Peyer's patch (tissue), 4 donors: ENCODE measurements at regions not wholly inside any gene's neighbourhood (a gene's known extent, or its start where the extent isn't known, plus 50 kb on each side); places are given as distances from the start of the nearest gene placed in this dataset.

ENCODE experiments used
- DNase-seq, 3 donors: peaks; one replicate each; pipeline ENCODE4 v3.0.0-alpha.2; 2017 to 2019
- H3K27ac ChIP-seq, 4 donors: fragments of 200-600 bp; sonication (generic); one replicate each; pipeline ENCODE4 v1.5.1; 2016 to 2019
- H3K27me3 ChIP-seq, 2 donors: fragments of 200-600 bp; sonication (generic); one replicate each; pipeline ENCODE4 v1.5.1; 2019
- H3K36me3 ChIP-seq, 3 donors: fragments of 200-600 bp; sonication (generic); one replicate each; pipeline ENCODE4 v1.5.1; 2016 to 2019
- H3K4me1 ChIP-seq, 4 donors: fragments of 200-600 bp; sonication (generic); one replicate each; pipeline ENCODE4 v1.5.1; 2016 to 2019
- H3K4me3 ChIP-seq, 4 donors: fragments of 200-600 bp; sonication (generic); 1 replicate in 3 of 4; 2 replicates in 1 of 4; pipeline ENCODE4 v1.5.1; 2016 to 2019; ENCODE audit warnings: mild to moderate bottlenecking in 1 of 4
- H3K9me3 ChIP-seq, 4 donors: fragments of 200-600 bp; sonication (generic); one replicate each; pipeline ENCODE4 v1.5.1; 2016 to 2019; ENCODE audit warnings: mild to moderate bottlenecking in 1 of 4
- CTCF ChIP-seq, 6 experiments: fragments of 450-650 bp in 4 of 6; fragments of 200-600 bp in 2 of 6; sonication (generic) in 1 of 6; IDR thresholded peaks; one replicate each; pipeline ENCODE4 v1.5.1; 2017 to 2019; ENCODE audit warnings: antibody characterized with exemption in 6 of 6, mild to moderate bottlenecking in 3 of 6, moderate library complexity in 1 of 6
- POLR2A ChIP-seq, 2 donors: fragments of 450-650 bp; IDR thresholded peaks; one replicate each; pipeline ENCODE4 v1.5.1; 2017; ENCODE audit warnings: antibody characterized with exemption in 2 of 2, mild to moderate bottlenecking in 2 of 2, moderate library complexity in 2 of 2

GRCh38 chr10:106043863-106044262, 1120.6 kb downstream of the SORCS1 start:
- Histone ChIP-seq H3K27ac (no peak overlapping the region), H3K36me3 (no peaks in the 10 kb centered on the region), H3K4me3 (no peak overlapping the region), H3K27me3 (no peaks in the 10 kb centered on the region), H3K9me3 (no peaks in the 10 kb centered on the region), H3K4me1 (no peaks in the 10 kb centered on the region)
- DNase-seq = no peak
- TF ChIP-seq CTCF (IDR thresholded peaks at IDR 0.05) = no peak
- TF ChIP-seq POLR2A (IDR thresholded peaks at IDR 0.05) = no peak

GRCh38 chr10:106038246-106038645, 1126.3 kb downstream of the SORCS1 start:
- Histone ChIP-seq H3K27ac (no peak overlapping the region), H3K4me1 (no peaks in the 10 kb centered on the region), H3K9me3 (no peaks in the 10 kb centered on the region), H3K4me3 (no peak overlapping the region), H3K36me3 (no peaks in the 10 kb centered on the region), H3K27me3 (no peaks in the 10 kb centered on the region)
- DNase-seq = no peak
- TF ChIP-seq CTCF (IDR thresholded peaks at IDR 0.05) = no peak
- TF ChIP-seq POLR2A (IDR thresholded peaks at IDR 0.05) = no peak

- DNase-seq = no peak
- Histone ChIP-seq H3K27me3 (no peaks in the 10 kb centered on the region), H3K4me3 (no peak overlapping the region), H3K36me3 (no peaks in the 10 kb centered on the region), H3K9me3 (no peaks in the 10 kb centered on the region), H3K4me1 (no peaks in the 10 kb centered on the region), H3K27ac (no peak overlapping the region)
- TF ChIP-seq CTCF (IDR thresholded peaks at IDR 0.05) (no peak), POLR2A (IDR thresholded peaks at IDR 0.05) (no peak)
These were observed 1131.4 kb downstream of the SORCS1 start for GRCh38 chr10:106033065-106033464.

GRCh38 chr10:106032450-106033002, 1132.0 kb downstream of the SORCS1 start:
- Histone ChIP-seq H3K9me3 (no peaks in the 10 kb centered on the region), H3K4me1 (no peaks in the 10 kb centered on the region), H3K27me3 (no peaks in the 10 kb centered on the region), H3K4me3 (no peak overlapping the region), H3K27ac (no peak overlapping the region), H3K36me3 (no peaks in the 10 kb centered on the region)
- no peak for DNase-seq
- no peak for TF ChIP-seq CTCF (IDR thresholded peaks at IDR 0.05)

- Histone ChIP-seq H3K36me3 (no peaks in the 10 kb centered on the region), H3K9me3 (no peaks in the 10 kb centered on the region), H3K27me3 (no peaks in the 10 kb centered on the region), H3K4me1 (no peaks in the 10 kb centered on the region), H3K4me3 (no peak overlapping the region), H3K27ac (no peak overlapping the region)
- DNase-seq = no peak
- no peak for TF ChIP-seq CTCF (IDR thresholded peaks at IDR 0.05)
- no peak for TF ChIP-seq POLR2A (IDR thresholded peaks at IDR 0.05)
These were observed 1137.3 kb downstream of the SORCS1 start for GRCh38 chr10:106027240-106027639.

- no peaks in the 10 kb centered on the region for H3K27me3 ChIP-seq
- TF ChIP-seq CTCF (IDR thresholded peaks at IDR 0.05) (no peak), POLR2A (IDR thresholded peaks at IDR 0.05) (no peak)
- H3K9me3 ChIP-seq = no peaks in the 10 kb centered on the region
- H3K4me3 ChIP-seq = no peak overlapping the region
- no peaks in the 10 kb centered on the region for H3K36me3 ChIP-seq
- no peaks in the 10 kb centered on the region for H3K4me1 ChIP-seq
- no peak overlapping the region for H3K27ac ChIP-seq
- DNase-seq = no peak
These were observed 1139.2 kb downstream of the SORCS1 start for GRCh38 chr10:106025208-106025811.
